ENCODE measurements at regions not wholly inside any gene's neighbourhood (a gene's known extent, or its start where the extent isn't known, plus 50 kb on each side); places are given as distances from the start of the nearest gene placed in this dataset.

DNA sequence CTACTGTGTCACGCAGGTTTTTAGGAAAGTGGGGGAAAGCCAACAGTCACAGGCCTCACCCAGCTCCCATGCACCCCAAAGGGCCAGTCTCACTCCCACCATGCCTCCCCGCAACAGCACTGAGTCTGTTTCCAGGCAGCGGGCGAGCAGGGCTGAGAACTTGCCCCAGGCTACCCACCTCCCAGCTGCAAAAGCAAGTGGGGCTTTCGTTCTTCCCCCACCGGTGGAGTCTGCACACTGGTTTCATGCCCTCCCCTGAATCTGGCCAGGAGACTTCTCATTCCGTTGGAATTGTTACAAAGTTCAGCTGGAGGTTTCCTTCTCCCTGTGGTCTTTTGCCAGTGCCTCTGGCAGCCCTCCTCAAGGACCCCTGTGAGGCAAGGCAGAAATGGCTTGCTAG lies 53.6 kb upstream of the KCNJ15 start:
- no peak overlapping the region for H3K4me3 ChIP-seq (replicated peaks in 1 of 4; ENCODE audit: control extremely low read depth in 1 of 4, insufficient read depth in 1 of 4, low read depth in 3 of 4, low read length in 4 of 4)
- no peak overlapping the region for H3K27ac ChIP-seq (ENCODE audit: insufficient read depth, low read length)
- no peaks in the 10 kb centered on the region for H3K9me3 ChIP-seq (ENCODE audit: control insufficient read depth, insufficient read depth, low read depth, low read length)
- no peak for TF ChIP-seq EZH2 (IDR thresholded peaks at IDR 0.05; ENCODE audit: low read length, missing control alignments)
- TF ChIP-seq, protein P1, sequence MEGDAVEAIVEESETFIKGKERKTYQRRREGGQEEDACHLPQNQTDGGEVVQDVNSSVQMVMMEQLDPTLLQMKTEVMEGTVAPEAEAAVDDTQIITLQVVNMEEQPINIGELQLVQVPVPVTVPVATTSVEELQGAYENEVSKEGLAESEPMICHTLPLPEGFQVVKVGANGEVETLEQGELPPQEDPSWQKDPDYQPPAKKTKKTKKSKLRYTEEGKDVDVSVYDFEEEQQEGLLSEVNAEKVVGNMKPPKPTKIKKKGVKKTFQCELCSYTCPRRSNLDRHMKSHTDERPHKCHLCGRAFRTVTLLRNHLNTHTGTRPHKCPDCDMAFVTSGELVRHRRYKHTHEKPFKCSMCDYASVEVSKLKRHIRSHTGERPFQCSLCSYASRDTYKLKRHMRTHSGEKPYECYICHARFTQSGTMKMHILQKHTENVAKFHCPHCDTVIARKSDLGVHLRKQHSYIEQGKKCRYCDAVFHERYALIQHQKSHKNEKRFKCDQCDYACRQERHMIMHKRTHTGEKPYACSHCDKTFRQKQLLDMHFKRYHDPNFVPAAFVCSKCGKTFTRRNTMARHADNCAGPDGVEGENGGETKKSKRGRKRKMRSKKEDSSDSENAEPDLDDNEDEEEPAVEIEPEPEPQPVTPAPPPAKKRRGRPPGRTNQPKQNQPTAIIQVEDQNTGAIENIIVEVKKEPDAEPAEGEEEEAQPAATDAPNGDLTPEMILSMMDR (conservative IDR thresholded peaks at IDR 0.05 in 1 of 2, IDR thresholded peaks at IDR 0.05 in 1 of 2; ENCODE audit: low read depth in 1 of 2, low read length in 2 of 2) = no peak
- no peak overlapping the region for H3K9ac ChIP-seq (ENCODE audit: insufficient read depth, low read length)
- H3K36me3 ChIP-seq (ENCODE audit: control insufficient read depth, insufficient read depth, low read length) = no peaks in the 10 kb centered on the region
- H2AFZ ChIP-seq (ENCODE audit: low read length) = no peak overlapping the region
- no peak overlapping the region for H3K4me2 ChIP-seq (ENCODE audit: extremely low read depth, insufficient read depth, low read length)
- H4K20me1 ChIP-seq (ENCODE audit: control insufficient read depth, extremely low read depth, insufficient read depth, low read length) = no peaks in the 10 kb centered on the region
- H3K27me3 ChIP-seq (ENCODE audit: control insufficient read depth, insufficient read depth, low read length) = no peaks in the 10 kb centered on the region
- H3K79me2 ChIP-seq (ENCODE audit: control insufficient read depth, insufficient read depth, low read length) = no peaks in the 10 kb centered on the region
- H3K4me1 ChIP-seq (ENCODE audit: control insufficient read depth, extremely low read depth, insufficient read depth, low read length) = no peaks in the 10 kb centered on the region
- DNase-seq (ENCODE audit: low read depth in 2 of 2) = no peak

DNA sequence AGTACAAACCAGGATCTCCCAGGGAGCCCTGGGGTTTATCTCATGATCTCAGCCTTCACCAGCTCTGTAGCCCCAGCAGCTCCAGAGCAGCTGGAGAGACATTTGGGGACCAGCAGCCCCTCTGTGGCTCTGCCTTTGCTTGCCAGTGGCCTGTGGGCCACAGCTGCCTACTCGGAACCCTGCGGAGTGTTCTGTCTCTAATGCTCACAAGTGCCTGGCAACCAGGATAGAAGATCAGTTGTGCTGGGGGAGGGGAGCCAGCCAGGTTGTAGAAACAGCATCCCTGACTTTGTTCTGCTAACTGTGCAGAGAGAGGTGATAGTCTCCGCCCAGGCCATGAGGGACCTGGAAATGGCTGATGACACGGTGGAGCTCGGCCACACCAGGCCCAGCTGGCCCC lies 50.9 kb upstream of the KCNJ15 start:
- no peak for DNase-seq (ENCODE audit: low read depth in 2 of 2)
- Histone ChIP-seq H3K4me2 (ENCODE audit: extremely low read depth, insufficient read depth, low read length) (no peak overlapping the region), H3K79me2 (ENCODE audit: control insufficient read depth, insufficient read depth, low read length) (no peaks in the 10 kb centered on the region), H3K4me1 (ENCODE audit: control insufficient read depth, extremely low read depth, insufficient read depth, low read length) (no peaks in the 10 kb centered on the region), H3K27me3 (ENCODE audit: control insufficient read depth, insufficient read depth, low read length) (no peaks in the 10 kb centered on the region), H2AFZ (ENCODE audit: low read length) (no peak overlapping the region), H3K36me3 (ENCODE audit: control insufficient read depth, insufficient read depth, low read length) (no peaks in the 10 kb centered on the region), H3K9ac (ENCODE audit: insufficient read depth, low read length) (no peak overlapping the region), H3K9me3 (ENCODE audit: control insufficient read depth, insufficient read depth, low read depth, low read length) (no peaks in the 10 kb centered on the region), H3K4me3 (replicated peaks in 1 of 4; ENCODE audit: control extremely low read depth in 1 of 4, insufficient read depth in 1 of 4, low read depth in 3 of 4, low read length in 4 of 4) (no peak overlapping the region), H4K20me1 (ENCODE audit: control insufficient read depth, extremely low read depth, insufficient read depth, low read length) (no peaks in the 10 kb centered on the region), H3K27ac (ENCODE audit: insufficient read depth, low read length) (no peak overlapping the region)
- TF ChIP-seq, protein P1 (conservative IDR thresholded peaks at IDR 0.05 in 1 of 2, IDR thresholded peaks at IDR 0.05 in 1 of 2; ENCODE audit: low read depth in 1 of 2, low read length in 2 of 2) = no peak
- TF ChIP-seq EZH2 (IDR thresholded peaks at IDR 0.05; ENCODE audit: low read length, missing control alignments) = no peak

DNA sequence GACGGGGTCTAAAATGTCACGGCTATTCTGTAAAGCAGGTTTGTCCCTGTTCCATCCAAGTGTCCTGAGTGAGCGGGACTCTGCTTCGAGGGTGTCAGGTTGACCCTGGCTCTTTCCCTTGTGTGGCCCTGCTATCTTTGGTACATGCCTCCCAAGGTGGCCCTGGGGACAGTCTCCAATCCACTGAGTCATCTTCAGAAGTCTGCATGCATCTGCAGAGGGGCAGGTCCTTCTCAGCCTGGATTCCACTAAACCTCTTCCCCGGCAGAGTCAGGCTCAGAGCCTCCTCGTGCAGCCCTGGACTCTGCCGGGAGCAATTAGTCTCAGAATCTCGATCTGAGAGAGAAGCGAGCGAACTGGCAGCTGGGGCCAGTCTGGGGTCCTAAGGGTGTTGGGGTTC lies 50.1 kb upstream of the KCNJ15 start:
- H3K27ac ChIP-seq (ENCODE audit: insufficient read depth, low read length) = no peak overlapping the region
- no peak for DNase-seq (ENCODE audit: low read depth in 2 of 2)
- TF ChIP-seq, protein P1 (conservative IDR thresholded peaks at IDR 0.05 in 1 of 2, IDR thresholded peaks at IDR 0.05 in 1 of 2; ENCODE audit: low read depth in 1 of 2, low read length in 2 of 2) = no peak
- no peak for TF ChIP-seq EZH2 (IDR thresholded peaks at IDR 0.05; ENCODE audit: low read length, missing control alignments)
- H2AFZ ChIP-seq (ENCODE audit: low read length) = no peak overlapping the region
- no peak overlapping the region for H3K4me2 ChIP-seq (ENCODE audit: extremely low read depth, insufficient read depth, low read length)
- no peaks in the 10 kb centered on the region for H3K79me2 ChIP-seq (ENCODE audit: control insufficient read depth, insufficient read depth, low read length)
- H3K9ac ChIP-seq (ENCODE audit: insufficient read depth, low read length) = no peak overlapping the region
- no peak overlapping the region for H3K4me3 ChIP-seq (replicated peaks in 1 of 4; ENCODE audit: control extremely low read depth in 1 of 4, insufficient read depth in 1 of 4, low read depth in 3 of 4, low read length in 4 of 4)
- H3K4me1 ChIP-seq (ENCODE audit: control insufficient read depth, extremely low read depth, insufficient read depth, low read length) = no peaks in the 10 kb centered on the region
- no peaks in the 10 kb centered on the region for H3K27me3 ChIP-seq (ENCODE audit: control insufficient read depth, insufficient read depth, low read length)
- no peaks in the 10 kb centered on the region for H3K36me3 ChIP-seq (ENCODE audit: control insufficient read depth, insufficient read depth, low read length)
- no peaks in the 10 kb centered on the region for H3K9me3 ChIP-seq (ENCODE audit: control insufficient read depth, insufficient read depth, low read depth, low read length)
- no peaks in the 10 kb centered on the region for H4K20me1 ChIP-seq (ENCODE audit: control insufficient read depth, extremely low read depth, insufficient read depth, low read length)

All from fibroblast of lung (primary cell).